GM18861 (cell line): ENCODE measurements at regions not wholly inside any gene's neighbourhood (a gene's known extent, or its start where the extent isn't known, plus 50 kb on each side); places are given as distances from the start of the nearest gene placed in this dataset.
"Not testable (repeated sequence)": the region's sequence is repeated elsewhere in the genome, so short reads cannot be mapped to it uniquely, and the experiment has no call there.

Experiments used
- ATAC-seq: cut with Tn5 transposase; IDR thresholded peaks from one replicate; pipeline ENCODE4 v1.9.1; 2021; ENCODE audit not compliant: unreplicated experiment

DNA sequence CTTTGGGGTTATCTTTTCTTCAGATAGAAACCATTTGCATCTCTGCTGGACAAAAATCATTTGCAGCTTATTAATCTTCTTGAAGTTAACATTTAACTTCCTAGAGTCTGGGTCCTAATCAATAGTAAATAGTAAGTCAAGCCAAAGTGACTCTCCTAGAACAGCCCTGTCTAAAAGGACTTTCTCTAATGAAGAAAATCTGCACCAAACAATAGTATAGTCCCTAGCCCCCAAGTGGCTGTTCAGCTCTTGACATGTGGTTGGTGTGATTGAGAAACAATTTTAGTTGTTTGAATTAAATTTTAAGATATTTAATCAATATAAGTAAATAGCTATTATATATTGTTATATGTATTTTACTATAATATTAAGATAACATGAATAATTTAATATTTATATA lies 64.6 kb upstream of the SHB start:
- ATAC-seq, result no peak

DNA sequence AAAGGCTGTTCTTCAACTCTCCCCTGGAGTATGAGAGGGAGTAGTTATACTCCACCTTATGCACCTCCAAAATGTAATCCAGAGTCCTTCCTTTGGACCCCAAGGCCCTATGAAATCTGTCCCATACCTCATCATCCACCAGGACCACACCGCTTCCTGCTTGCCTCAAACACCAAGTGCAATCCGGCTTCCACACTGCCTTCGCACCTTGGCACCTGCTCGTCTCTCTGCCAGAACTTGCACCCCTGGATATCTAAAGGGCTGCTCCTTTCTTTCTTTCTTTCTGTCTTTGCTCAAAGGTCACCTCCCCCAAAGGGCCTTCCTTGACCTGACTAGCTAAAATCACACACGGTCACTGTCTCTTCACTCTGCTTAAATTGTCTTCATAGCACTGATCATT lies 63.9 kb upstream of the SHB start:
- no peak for ATAC-seq

DNA sequence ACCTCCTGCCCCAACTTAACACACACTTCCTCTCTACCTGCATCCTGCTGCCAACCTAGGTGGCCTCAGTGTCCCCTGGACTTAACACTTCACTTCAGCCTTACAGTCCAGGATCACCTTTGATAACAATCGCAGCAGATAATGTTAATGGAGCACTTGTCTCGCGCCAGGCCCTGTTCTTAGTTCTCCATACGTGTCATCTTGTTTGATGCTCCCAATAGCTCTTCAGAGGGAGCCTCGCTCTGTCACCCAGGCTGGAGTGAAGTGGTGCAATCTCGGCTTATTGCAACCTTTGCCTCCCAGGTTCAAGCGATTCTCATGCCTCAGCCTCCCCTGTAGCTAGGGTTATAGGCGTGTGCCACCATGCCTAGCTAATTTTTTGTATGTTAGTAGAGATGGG lies 62.7 kb upstream of the SHB start:
- ATAC-seq, result no peak

DNA sequence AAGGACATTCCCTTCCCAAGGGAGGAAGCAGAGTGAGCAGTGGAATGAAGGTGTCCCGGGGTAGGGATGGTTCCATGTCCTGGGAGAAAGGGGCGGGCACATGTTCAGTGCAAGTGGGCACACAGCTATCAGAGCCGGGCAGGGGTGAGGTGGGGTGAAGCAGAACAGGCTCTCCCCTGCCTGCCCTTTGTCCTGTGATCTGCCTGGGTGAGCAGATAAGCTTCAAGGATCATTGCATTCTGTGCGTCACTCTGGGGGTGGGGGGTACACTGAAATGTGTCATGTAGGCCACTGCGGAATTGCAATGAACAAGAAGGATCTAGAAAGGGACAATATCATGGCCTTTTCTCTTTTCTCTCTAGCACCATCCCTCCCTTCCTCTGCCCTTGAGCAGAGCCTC lies 61.7 kb upstream of the SHB start:
- ATAC-seq, result no peak

DNA sequence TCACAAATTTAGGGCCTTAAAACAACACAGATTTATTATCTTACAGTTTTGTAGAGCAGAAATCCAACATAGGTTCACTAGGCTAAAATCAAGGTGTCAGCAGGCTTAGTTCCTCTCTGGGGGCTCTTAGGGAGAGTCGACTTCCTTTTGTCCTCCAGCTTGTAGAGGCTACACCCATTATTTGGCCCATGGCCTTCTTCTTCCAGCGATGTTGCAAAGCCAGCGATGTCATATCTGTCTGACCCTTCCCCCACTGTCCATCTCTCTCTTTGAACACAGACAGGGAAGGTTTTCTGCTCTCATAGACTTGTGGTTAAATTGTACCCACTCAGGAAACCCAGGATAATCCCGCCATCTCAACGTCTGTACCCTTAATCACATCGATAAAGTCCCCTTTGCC lies 60.3 kb upstream of the SHB start:
- ATAC-seq, result no peak

DNA sequence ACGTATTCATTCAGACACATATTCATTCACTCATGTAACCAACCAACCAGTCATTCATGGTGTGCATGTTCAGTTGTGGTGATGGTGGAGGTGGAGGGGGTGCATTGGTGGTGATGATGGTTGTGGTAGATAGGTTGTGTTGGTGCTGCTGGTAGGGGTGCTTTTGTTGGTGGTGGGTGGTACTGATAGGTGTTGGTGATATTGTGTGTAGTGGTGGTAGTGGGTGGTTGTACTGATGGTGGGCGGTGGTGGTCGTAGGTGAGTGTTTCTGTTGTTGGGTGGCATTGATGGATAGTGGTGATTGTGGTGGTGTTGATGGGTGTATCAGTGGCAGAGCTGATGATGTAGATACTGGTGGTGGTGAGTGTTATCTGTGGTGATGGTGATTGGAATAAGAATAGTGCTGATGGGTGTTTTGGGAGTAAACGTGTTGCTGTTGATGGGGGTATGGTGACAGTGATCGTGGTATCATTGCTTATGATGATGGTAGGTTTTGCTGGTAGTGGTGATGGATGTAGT lies 59.8 kb upstream of the SHB start:
- ATAC-seq, result no peak

DNA sequence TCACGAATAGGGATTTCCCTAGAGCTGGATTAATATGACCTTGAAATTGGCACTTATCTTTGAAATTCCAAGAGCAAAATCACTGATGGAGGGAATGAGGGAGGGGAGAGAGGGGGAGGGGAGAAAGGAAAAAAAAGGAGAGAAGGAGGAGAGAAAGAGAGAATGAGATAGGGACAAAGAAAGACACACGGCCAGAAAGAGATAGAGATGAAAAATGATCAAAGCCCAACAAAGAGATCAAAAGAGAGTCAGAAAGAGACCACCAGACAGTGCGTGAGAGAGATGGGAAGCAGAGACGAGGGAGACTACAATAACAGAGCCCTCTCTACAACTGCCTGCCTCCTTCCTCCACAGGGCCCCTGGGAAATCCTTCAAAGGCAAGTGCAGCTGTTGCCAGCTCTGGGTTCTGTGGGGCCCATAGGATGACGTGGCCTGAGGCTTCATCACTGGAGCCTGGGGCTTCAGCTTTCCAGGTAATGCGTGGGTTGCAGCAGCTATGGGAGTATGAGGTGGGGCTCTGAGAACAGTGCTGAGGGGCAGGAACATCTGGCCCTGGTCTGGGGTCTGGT lies 58.3 kb upstream of the SHB start:
- no peak for ATAC-seq

DNA sequence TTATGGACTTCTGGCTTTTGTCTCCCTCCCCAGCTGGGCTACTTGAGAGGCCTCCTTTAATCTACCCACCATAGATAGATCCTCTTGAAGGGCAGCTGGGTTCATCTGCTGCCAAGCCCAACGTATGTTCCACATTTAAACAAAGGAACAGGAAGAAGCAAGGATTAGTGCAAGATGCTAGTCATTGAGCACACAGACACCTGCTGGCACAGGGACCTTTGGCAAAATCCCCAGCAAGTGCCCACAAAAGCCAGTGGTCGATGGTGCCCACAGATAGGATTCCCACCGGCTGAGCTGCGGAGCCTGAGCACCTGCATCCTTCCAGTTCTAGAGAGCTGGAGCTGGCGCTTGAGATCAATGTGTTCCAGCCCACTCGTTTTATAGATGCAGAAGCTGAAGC lies 57.7 kb upstream of the SHB start:
- ATAC-seq, result no peak

DNA sequence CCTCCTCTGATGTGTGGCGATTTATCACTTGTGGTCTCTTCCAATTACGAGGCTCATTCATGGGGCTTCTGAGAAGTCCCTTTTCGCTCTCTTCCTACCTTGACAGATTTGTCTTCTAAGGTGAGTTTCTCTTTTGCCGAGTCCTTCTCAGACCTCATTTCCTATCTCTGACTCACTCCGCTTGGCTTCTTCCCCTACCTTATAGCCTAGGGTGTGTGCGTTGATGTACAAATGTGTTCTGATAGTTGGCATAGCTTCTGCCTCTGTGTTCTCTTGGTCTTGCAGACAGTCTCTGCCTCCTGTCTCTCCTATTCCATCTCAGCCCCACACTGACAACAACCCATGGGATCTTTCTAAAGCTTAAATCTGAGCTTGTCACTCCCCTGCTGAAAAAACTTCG lies 56.9 kb upstream of the SHB start:
- ATAC-seq, result no peak

DNA sequence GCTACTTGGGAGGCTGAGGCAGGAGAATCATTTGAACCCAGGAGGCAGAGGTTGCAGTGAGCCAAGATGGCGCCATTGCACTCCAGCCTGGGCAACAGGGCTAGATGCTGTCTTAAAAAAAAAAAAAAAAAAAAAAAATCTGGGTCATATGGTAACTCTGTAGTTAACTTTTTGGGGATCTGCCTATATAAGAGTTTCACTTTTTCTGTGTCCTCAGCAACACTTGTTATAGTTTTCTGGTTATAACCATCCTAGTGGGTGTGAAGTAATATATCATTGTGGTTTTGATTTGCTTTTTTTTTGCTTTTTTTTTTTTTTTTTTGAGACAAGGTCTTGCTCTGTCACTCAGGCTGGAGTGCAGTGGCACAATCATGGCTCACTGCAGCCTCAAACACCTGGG lies 54.3 kb upstream of the SHB start:
- not testable (repeated sequence) for ATAC-seq

DNA sequence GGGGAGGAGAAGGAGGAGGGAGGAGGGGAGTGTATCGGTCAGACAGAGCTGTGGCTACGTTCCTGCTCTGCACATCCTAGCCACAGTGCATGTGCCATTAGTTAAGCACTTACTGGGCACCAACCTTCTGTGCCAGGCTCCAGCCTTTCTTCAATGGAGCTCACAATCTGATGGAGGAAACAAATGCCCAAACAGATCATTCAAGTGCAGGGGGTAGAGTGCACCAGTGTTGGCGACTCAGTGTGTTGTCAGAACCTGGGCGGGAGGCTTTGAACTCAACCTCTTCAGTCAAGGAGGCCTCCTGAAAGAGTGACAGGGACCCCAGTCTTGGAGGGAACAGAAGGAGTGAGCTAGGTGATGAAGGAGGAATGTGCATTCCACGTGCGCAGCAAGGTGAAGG lies 51.9 kb upstream of the SHB start:
- no peak for ATAC-seq

DNA sequence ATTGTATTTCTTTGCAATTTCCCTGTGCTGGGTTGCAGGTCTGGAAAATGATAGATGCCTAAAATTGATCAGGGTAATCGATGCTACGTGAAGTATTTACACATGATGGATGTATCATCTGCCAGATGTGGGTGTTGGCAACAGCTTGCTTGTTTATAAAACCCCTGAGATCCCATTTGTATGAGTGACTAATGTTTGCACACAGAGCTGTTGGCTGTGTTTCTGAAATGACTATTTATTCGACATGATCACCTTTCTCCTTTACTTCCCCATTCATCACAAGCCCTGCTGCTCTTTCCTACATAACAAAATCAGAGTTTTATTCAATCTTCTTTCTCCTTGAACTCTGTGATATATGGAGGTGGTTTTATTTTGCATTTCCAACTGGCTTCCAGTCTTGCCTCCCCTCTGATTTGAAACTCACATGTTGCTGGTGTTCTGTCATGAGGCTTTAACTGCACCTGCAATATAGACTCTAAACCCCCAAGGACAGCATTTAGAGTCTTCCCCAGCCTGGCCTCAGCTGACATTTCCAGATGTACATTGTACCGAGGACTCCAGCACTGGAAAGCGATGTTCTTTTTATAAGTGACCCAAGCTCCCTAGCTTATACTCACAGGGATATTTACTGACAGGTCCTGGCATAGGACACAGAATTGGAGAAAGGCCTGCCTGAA lies 50.7 kb upstream of the SHB start:
- no peak for ATAC-seq

DNA sequence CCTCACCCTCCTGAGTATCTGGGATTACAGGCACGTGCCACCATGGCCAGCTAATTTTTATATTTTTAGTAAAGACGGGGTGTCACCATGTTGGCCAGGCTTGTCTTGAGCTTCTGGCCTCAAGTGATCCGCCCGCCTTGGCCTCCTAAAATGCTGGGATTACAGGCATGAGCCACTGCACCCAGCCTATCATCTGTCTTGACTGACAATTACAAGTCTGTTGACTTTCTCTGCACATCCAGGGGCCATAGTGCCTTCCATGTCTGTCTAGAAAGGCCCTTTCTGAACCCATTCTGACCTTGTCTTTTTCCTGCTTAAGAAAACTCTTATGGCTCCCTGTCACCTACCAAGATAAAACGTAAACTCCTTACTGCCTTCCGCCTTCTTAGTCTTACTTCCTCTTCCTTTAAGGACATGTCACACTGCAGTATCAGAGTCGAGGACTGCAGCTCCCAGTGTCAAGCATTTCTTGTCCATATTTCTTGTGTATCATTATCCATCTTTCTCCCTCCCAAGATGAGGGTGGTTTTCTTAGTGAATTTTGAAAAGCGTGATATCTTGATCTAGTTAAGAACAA lies 49.9 kb upstream of the SHB start:
- ATAC-seq, result no peak
